H9 (cell line): ENCODE measurements at regions not wholly inside any gene's neighbourhood (a gene's known extent, or its start where the extent isn't known, plus 50 kb on each side); places are given as distances from the start of the nearest gene placed in this dataset.

Experiments used
- DNase-seq: peaks from one replicate; pipeline ENCODE4 v3.0.0-alpha.2; 2017
- H2AFZ ChIP-seq: one replicate; pipeline ENCODE4 v1.6.1; 2013; ENCODE audit warnings: mild to moderate bottlenecking, low read length, control low read depth, moderate library complexity
- H2AK5ac ChIP-seq: 2 replicates; pipeline ENCODE4 v1.6.1; 2013; ENCODE audit warnings: low read length, control low read depth, mixed read lengths; ENCODE audit not compliant: insufficient read length
- H2BK120ac ChIP-seq: one replicate; pipeline ENCODE4 v1.6.1; 2013; ENCODE audit warnings: low read depth, mild to moderate bottlenecking, low read length, control low read depth, inconsistent platforms; ENCODE audit not compliant: poor library complexity, severe bottlenecking
- H2BK12ac ChIP-seq: 2 replicates; pipeline ENCODE4 v1.6.1; 2013; ENCODE audit warnings: low read length, control low read depth, mixed read lengths, low read depth; ENCODE audit not compliant: insufficient read length
- H2BK15ac ChIP-seq: 2 replicates; pipeline ENCODE4 v1.6.1; 2013; ENCODE audit warnings: low read depth, low read length, control low read depth
- H2BK20ac ChIP-seq: one replicate; pipeline ENCODE4 v1.6.1; 2013; ENCODE audit warnings: low read depth, mild to moderate bottlenecking, low read length, control low read depth, inconsistent platforms; ENCODE audit not compliant: poor library complexity, severe bottlenecking
- H2BK5ac ChIP-seq: 2 replicates; pipeline ENCODE4 v1.6.1; 2013; ENCODE audit warnings: low read length, control low read depth, mixed read lengths; ENCODE audit not compliant: insufficient read length
- H3K14ac ChIP-seq: 2 replicates; pipeline ENCODE4 v1.6.1; 2013; ENCODE audit warnings: low read length, control low read depth; ENCODE audit not compliant: insufficient read depth
- H3K18ac ChIP-seq: 2 replicates; pipeline ENCODE4 v1.6.1; 2013; ENCODE audit warnings: low read depth, mild to moderate bottlenecking, mixed read lengths, low read length, control low read depth; ENCODE audit not compliant: insufficient read length
- H3K23ac ChIP-seq: 2 replicates; pipeline ENCODE4 v1.6.1; 2013; ENCODE audit warnings: low read length, control low read depth, mixed read lengths, low read depth; ENCODE audit not compliant: insufficient read length
- H3K23me2 ChIP-seq: 2 replicates; pipeline ENCODE4 v1.6.1; 2013; ENCODE audit warnings: low read depth, mild to moderate bottlenecking, mixed read lengths, low read length, control low read depth; ENCODE audit not compliant: insufficient read length, poor library complexity, severe bottlenecking
- H3K27ac ChIP-seq: 2 replicates; pipeline ENCODE4 v1.5.1; 2013; ENCODE audit warnings: low read length, control low read depth, mixed read lengths, low read depth; ENCODE audit not compliant: insufficient read length
- H3K27me3 ChIP-seq: 2 replicates; pipeline ENCODE4 v1.6.1; 2013; ENCODE audit warnings: low read length, control low read depth, inconsistent platforms; ENCODE audit not compliant: insufficient read depth
- H3K4ac ChIP-seq: 2 replicates; pipeline ENCODE4 v1.6.1; 2013; ENCODE audit warnings: low read depth, mild to moderate bottlenecking, control low read depth, inconsistent platforms, low read length, moderate library complexity
- H3K4me1 ChIP-seq: 2 replicates; pipeline ENCODE4 v1.6.1; 2013; ENCODE audit warnings: low read length, control low read depth, inconsistent platforms; ENCODE audit not compliant: insufficient read depth
- H3K4me2 ChIP-seq: 2 replicates; pipeline ENCODE4 v1.6.1; 2013; ENCODE audit warnings: low read length, control low read depth, mixed read lengths; ENCODE audit not compliant: insufficient read length, insufficient read depth
- H3K56ac ChIP-seq: 2 replicates; pipeline ENCODE4 v1.6.1; 2013; ENCODE audit warnings: low read depth, mild to moderate bottlenecking, mixed read lengths, low read length, control low read depth; ENCODE audit not compliant: insufficient read length
- H3K79me1 ChIP-seq: 2 replicates; pipeline ENCODE4 v1.6.1; 2013; ENCODE audit warnings: low read depth, mild to moderate bottlenecking, moderate library complexity, low read length, control low read depth, inconsistent platforms; ENCODE audit not compliant: insufficient read depth, poor library complexity, severe bottlenecking
- H3K79me2 ChIP-seq: 2 replicates; pipeline ENCODE4 v1.6.1; 2013; ENCODE audit warnings: low read length, control low read depth, inconsistent platforms; ENCODE audit not compliant: insufficient read depth
- H3K9ac ChIP-seq: 2 replicates; pipeline ENCODE4 v1.6.1; 2013; ENCODE audit warnings: low read length, control low read depth, mixed read lengths; ENCODE audit not compliant: insufficient read length; ENCODE audit errors: extremely low read depth
- H3K9me3 ChIP-seq: one replicate; pipeline ENCODE4 v1.6.1; 2013; ENCODE audit warnings: low read depth, low read length, inconsistent platforms; ENCODE audit not compliant: control insufficient read depth
- H3T11ph ChIP-seq: one replicate; pipeline ENCODE4 v1.6.1; 2013; ENCODE audit warnings: mild to moderate bottlenecking, low read length, control low read depth, inconsistent platforms
- H4K20me1 ChIP-seq: one replicate; pipeline ENCODE4 v1.6.1; 2013; ENCODE audit not compliant: control insufficient read depth, insufficient read length, insufficient read depth
- H4K5ac ChIP-seq: 2 replicates; pipeline ENCODE4 v1.6.1; 2013; ENCODE audit warnings: low read depth, mild to moderate bottlenecking, mixed read lengths, low read length, control low read depth; ENCODE audit not compliant: insufficient read length
- H4K8ac ChIP-seq: replicated peaks from 2 replicates; pipeline ENCODE4 v1.6.1; 2013; ENCODE audit warnings: low read length, control low read depth, mixed read lengths, low read depth; ENCODE audit not compliant: insufficient read length
- H4K91ac ChIP-seq: 2 replicates; pipeline ENCODE4 v1.6.1; 2013; ENCODE audit warnings: low read depth, mild to moderate bottlenecking, moderate library complexity, mixed read lengths, low read length, control low read depth; ENCODE audit not compliant: insufficient read length
- H3K27ac Mint-ChIP-seq, 3 experiments: 2 replicates in 2 of 3; 3 replicates in 1 of 3; pipeline ENCODE4 v1.8.0; 2020 to 2021; ENCODE audit warnings: mixed read lengths in 3 of 3, mild to moderate bottlenecking in 1 of 3, moderate library complexity in 1 of 3
- H3K27me3 Mint-ChIP-seq: 2 replicates; pipeline ENCODE4 v1.8.0; 2021; ENCODE audit warnings: low read depth, mild to moderate bottlenecking, moderate library complexity, mixed read lengths
- H3K36me3 Mint-ChIP-seq, 3 experiments: 2 replicates in 2 of 3; 3 replicates in 1 of 3; pipeline ENCODE4 v1.8.0; 2020 to 2021; ENCODE audit warnings: low read depth in 3 of 3, mixed read lengths in 3 of 3; ENCODE audit not compliant: insufficient read depth in 1 of 3
- H3K4me1 Mint-ChIP-seq, 2 experiments: 2 replicates each; pipeline ENCODE4 v1.8.0; 2020; ENCODE audit warnings: mixed read lengths in 2 of 2
- H3K4me3 Mint-ChIP-seq, 2 experiments: 2 replicates in 1 of 2; 3 replicates in 1 of 2; pipeline ENCODE4 v1.8.0; 2020 to 2021; ENCODE audit warnings: mild to moderate bottlenecking in 2 of 2, mixed read lengths in 2 of 2, moderate library complexity in 1 of 2
- H3K9me3 Mint-ChIP-seq, 2 experiments: 2 replicates in 1 of 2; 3 replicates in 1 of 2; pipeline ENCODE4 v1.8.0; 2020; ENCODE audit warnings: mild to moderate bottlenecking in 2 of 2, mixed read lengths in 2 of 2, moderate library complexity in 1 of 2
- CTCF ChIP-seq: fragments of 200-600 bp; sonication (generic); conservative IDR thresholded peaks from 3 replicates; pipeline ENCODE4 v1.8.0; 2021; ENCODE audit warnings: antibody characterized with exemption, mild to moderate bottlenecking
- WGBS: extraction: QIAGEN DNeasy Blood & Tissue Kit; methylation state at CpG from one replicate; pipeline ENCODE4 v1.1.7; 2013; ENCODE audit warnings: missing lambda C conversion rate, low lambda C conversion rate, mixed read lengths; ENCODE audit not compliant: insufficient read length; ENCODE audit errors: extremely low coverage; 5-methylcytosine and 5-hydroxymethylcytosine counted together

- H3K79me2 ChIP-seq: no peaks in the 10 kb centered on the region
- H2BK120ac ChIP-seq: no peak overlapping the region
- no peak overlapping the region for H4K91ac ChIP-seq
- Mint-ChIP-seq H3K27ac (no peak overlapping the region; a peak in 1 of 7 replicates), H3K9me3 (no peaks in the 10 kb centered on the region), H3K36me3 (no peaks in the 10 kb centered on the region), H3K4me1 (peaks cover 26 to 27% of the 10 kb centered on the region in 2 experiments), H3K27me3 (no peaks in the 10 kb centered on the region), H3K4me3 (no peak overlapping the region)
- H3K4ac ChIP-seq: no peak overlapping the region
- H3K9me3 ChIP-seq: no peaks in the 10 kb centered on the region
- no peaks in the 10 kb centered on the region for H3K79me1 ChIP-seq
- H3K9ac ChIP-seq: no peak overlapping the region
- H3K4me1 ChIP-seq: peaks cover 4% of the 10 kb centered on the region; the same call in 1 of the 2 replicates
- H3K56ac ChIP-seq: no peak overlapping the region
- no peaks in the 10 kb centered on the region for H3K27me3 ChIP-seq
- no peak overlapping the region for H3K4me2 ChIP-seq
- no peak overlapping the region for H3K23ac ChIP-seq
- no CpG with 5 or more reads among the region's 3 CpGs for WGBS
- H2BK12ac ChIP-seq: no peak overlapping the region
- H2AFZ ChIP-seq: no peak overlapping the region
- H2AK5ac ChIP-seq: no peak overlapping the region
- H3K18ac ChIP-seq: no peak overlapping the region
- H3K27ac ChIP-seq: no peak overlapping the region
- no peak for TF ChIP-seq CTCF
- no peak overlapping the region for H4K5ac ChIP-seq
- H4K20me1 ChIP-seq: no peaks in the 10 kb centered on the region
- no peak overlapping the region for H4K8ac ChIP-seq
- no peaks in the 10 kb centered on the region for H3K23me2 ChIP-seq
- H3K14ac ChIP-seq: no peak overlapping the region
- H3T11ph ChIP-seq: no peak overlapping the region
- H2BK5ac ChIP-seq: no peak overlapping the region
- no peak for DNase-seq
- H2BK20ac ChIP-seq: no peak overlapping the region
- H2BK15ac ChIP-seq: no peak overlapping the region
These were observed 180.7 kb downstream of the ZC3H11B start for GRCh38 chr1:219432191-219432606.
